Gastroesophageal sphincter (tissue), 4 donors: ENCODE measurements at regions not wholly inside any gene's neighbourhood (a gene's known extent, or its start where the extent isn't known, plus 50 kb on each side); places are given as distances from the start of the nearest gene placed in this dataset.
A peak's percentile ranks its signal among the peaks of the same experiment; 100 is the strongest.

Source experiments
- ATAC-seq: fragments of 150-250 bp; one replicate; pipeline ENCODE4 v1.9.1; 2016; ENCODE audit warnings: mild to moderate bottlenecking, moderate library complexity
- H3K27ac ChIP-seq, 4 donors: fragments of 200-600 bp; sonication (generic) in 3 of 4; 1 replicate in 3 of 4; 2 replicates in 1 of 4; pipeline ENCODE4 v1.5.1; 2016 to 2019
- H3K27me3 ChIP-seq: fragments of 200-600 bp; sonication (generic); one replicate; pipeline ENCODE4 v1.5.1; 2019
- H3K36me3 ChIP-seq, 2 donors: fragments of 200-600 bp; sonication (generic); one replicate each; pipeline ENCODE4 v1.5.1; 2019; ENCODE audit warnings: control low read depth in 1 of 2
- H3K4me1 ChIP-seq, 3 donors: fragments of 200-600 bp; sonication (generic); 1 replicate in 2 of 3; 2 replicates in 1 of 3; pipeline ENCODE4 v1.5.1; 2016 to 2019; ENCODE audit warnings: control low read depth in 2 of 3
- H3K4me3 ChIP-seq, 2 donors: fragments of 200-600 bp; sonication (generic); one replicate each; pipeline ENCODE4 v1.5.1; 2019; ENCODE audit warnings: mild to moderate bottlenecking in 1 of 2, moderate library complexity in 1 of 2
- H3K9me3 ChIP-seq, 3 donors: fragments of 200-600 bp; sonication (generic); one replicate each; pipeline ENCODE4 v1.5.1; 2017 to 2019; ENCODE audit warnings: control low read depth in 2 of 3
- EP300 ChIP-seq: sonication (generic); formaldehyde crosslinking; IDR thresholded peaks from one replicate; pipeline ENCODE4 v1.6.1; 2017; ENCODE audit warnings: antibody characterized with exemption, mild to moderate bottlenecking
- POLR2A ChIP-seq, 2 donors: fragments of 450-650 bp; IDR thresholded peaks; one replicate each; pipeline ENCODE4 v1.6.1; 2017; ENCODE audit warnings: antibody characterized with exemption in 2 of 2, mild to moderate bottlenecking in 2 of 2, moderate library complexity in 1 of 2
- POLR2AphosphoS5 ChIP-seq: sonication (generic); formaldehyde crosslinking; IDR thresholded peaks from one replicate; pipeline ENCODE4 v1.6.1; 2017; ENCODE audit warnings: antibody characterized with exemption
- WGBS, 2 donors: methylation state at CpG; one replicate each; pipeline ENCODE4 v1.1.5; 2018; ENCODE audit warnings: low coverage in 1 of 2; 5-methylcytosine and 5-hydroxymethylcytosine counted together
- TF ChIP-seq, protein P1 (sequence below), 4 experiments: fragments of 200-600 bp in 2 of 4; fragments of 450-650 bp in 2 of 4; sonication (generic) in 1 of 4; IDR thresholded peaks; one replicate each; pipeline ENCODE4 v1.5.1; 2017 to 2019; ENCODE audit warnings: antibody characterized with exemption in 4 of 4, mild to moderate bottlenecking in 2 of 4, moderate library complexity in 2 of 4

- H3K27ac ChIP-seq, result peak overlapping the region in 3 of 4 donors; percentile 39 to 57 (median 57)
- no peaks in the 10 kb centered on the region for H3K36me3 ChIP-seq
- TF ChIP-seq POLR2A (IDR thresholded peaks at IDR 0.05), result no peak
- no peak for TF ChIP-seq EP300
- peak; percentile 45 for TF ChIP-seq POLR2AphosphoS5
- H3K27me3 ChIP-seq, result no peaks in the 10 kb centered on the region
- no peaks in the 10 kb centered on the region for H3K9me3 ChIP-seq
- no peak overlapping the region for H3K4me3 ChIP-seq
- 41 to 62% methylated on average over 3 of the region's 3 CpGs for WGBS, 2 donors
- peaks cover 0 to 4% (median 0%) of the 10 kb centered on the region in 3 donors for H3K4me1 ChIP-seq
- peak; percentile 82 for ATAC-seq
These were observed 83.5 kb downstream of the FAS start for GRCh38 chr10:89074120-89074519.

DNA sequence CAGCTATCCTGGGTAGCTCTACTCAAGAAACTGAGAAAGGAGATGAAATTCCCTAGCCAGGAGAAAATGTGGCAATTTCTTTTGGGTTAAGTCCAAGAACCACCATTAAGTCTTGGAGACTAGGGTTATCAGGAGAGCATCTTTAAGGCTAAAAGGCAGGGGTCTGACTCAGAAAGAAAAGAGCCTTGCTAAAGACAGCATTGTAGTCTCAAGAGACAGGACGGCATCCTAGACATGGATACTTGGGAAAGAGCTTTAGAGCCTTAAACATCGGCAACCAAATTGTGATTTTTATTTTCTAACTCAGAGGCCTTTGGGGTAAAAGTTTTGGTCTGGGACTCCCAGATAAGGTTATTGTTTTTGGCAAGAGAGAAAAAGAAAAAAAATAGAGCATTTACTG, 83.1 kb downstream of the FAS start:
- ATAC-seq, result peak; percentile 57
- 59 to 66% methylated on average over 2 of the region's 2 CpGs for WGBS, 2 donors

DNA sequence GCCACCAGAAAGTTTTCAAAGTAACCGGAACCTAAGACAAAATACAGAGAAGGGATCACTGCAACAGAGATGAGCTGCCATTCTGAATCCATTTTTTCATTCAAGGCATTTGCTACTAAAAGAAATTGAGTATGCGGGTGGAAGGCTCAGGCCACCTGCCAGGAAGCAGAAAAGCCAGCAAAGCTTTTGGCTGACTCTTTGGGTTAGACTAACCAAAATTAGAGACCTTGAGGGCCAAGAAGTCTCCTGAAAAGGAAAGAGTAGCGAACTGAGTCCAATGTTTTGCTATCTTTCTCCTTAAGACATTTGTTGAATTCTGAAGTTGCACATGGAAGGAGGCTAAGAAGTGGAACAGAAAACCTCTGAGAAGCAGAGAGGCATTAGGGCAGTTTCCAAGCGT, 79.0 kb downstream of the FAS start:
- Histone ChIP-seq H3K4me3 (no peak overlapping the region), H3K27ac (peak overlapping the region in 2 of 4 donors; percentile 22 to 46), H3K27me3 (no peaks in the 10 kb centered on the region), H3K9me3 (no peaks in the 10 kb centered on the region), H3K36me3 (no peaks in the 10 kb centered on the region), H3K4me1 (peaks cover 0 to 19% (median 2%) of the 10 kb centered on the region in 3 donors)
- WGBS, 2 donors, result 40 to 89% methylated on average over 4 of the region's 4 CpGs
- TF ChIP-seq POLR2A (IDR thresholded peaks at IDR 0.05) (no peak), EP300 (no peak), POLR2AphosphoS5 (no peak)
- TF ChIP-seq, protein P1, sequence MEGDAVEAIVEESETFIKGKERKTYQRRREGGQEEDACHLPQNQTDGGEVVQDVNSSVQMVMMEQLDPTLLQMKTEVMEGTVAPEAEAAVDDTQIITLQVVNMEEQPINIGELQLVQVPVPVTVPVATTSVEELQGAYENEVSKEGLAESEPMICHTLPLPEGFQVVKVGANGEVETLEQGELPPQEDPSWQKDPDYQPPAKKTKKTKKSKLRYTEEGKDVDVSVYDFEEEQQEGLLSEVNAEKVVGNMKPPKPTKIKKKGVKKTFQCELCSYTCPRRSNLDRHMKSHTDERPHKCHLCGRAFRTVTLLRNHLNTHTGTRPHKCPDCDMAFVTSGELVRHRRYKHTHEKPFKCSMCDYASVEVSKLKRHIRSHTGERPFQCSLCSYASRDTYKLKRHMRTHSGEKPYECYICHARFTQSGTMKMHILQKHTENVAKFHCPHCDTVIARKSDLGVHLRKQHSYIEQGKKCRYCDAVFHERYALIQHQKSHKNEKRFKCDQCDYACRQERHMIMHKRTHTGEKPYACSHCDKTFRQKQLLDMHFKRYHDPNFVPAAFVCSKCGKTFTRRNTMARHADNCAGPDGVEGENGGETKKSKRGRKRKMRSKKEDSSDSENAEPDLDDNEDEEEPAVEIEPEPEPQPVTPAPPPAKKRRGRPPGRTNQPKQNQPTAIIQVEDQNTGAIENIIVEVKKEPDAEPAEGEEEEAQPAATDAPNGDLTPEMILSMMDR (IDR thresholded peaks at IDR 0.05), result no peak
- no peak for ATAC-seq

More for the DNA sequence above, 83.1 kb downstream of the FAS start:
- Histone ChIP-seq H3K4me1 (peaks cover 0 to 4% (median 0%) of the 10 kb centered on the region in 3 donors), H3K4me3 (no peak overlapping the region), H3K9me3 (no peaks in the 10 kb centered on the region), H3K36me3 (no peaks in the 10 kb centered on the region), H3K27me3 (no peaks in the 10 kb centered on the region), H3K27ac (peak overlapping the region; percentile 39 to 57 (median 50))
- TF ChIP-seq POLR2A (IDR thresholded peaks at IDR 0.05) (no peak), EP300 (no peak), POLR2AphosphoS5 (no peak)
- TF ChIP-seq, protein P1 (IDR thresholded peaks at IDR 0.05), result no peak
